Daoy (cell line): ENCODE measurements at regions not wholly inside any gene's neighbourhood (a gene's known extent, or its start where the extent isn't known, plus 50 kb on each side); places are given as distances from the start of the nearest gene placed in this dataset.
"Not testable (repeated sequence)": the region's sequence is repeated elsewhere in the genome, so short reads cannot be mapped to it uniquely, and the experiment has no call there.

Experiments
- DNase-seq: peaks from one replicate; pipeline ENCODE4 v3.0.0-alpha.2; 2015; ENCODE audit warnings: low read depth

DNA sequence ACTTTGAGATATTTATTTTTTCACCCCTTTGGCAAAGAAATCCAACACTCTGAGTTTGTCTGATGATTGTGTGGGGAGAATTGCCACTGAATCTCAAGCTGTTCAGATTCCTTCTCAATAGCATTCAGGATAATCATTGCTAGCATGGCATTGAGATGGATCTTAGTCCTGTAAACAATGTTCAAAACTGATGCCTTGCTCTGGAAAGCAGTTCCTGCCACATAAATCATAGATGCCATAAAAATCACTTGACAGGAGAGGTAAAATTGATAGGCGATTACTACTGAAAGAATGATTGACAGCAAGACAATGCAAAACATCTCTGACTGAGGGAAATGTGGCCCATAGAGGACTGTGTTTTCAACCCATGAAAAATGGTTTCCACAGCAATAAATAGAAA is 915.6 kb downstream of the TRHDE start:
- no peak for DNase-seq

DNA sequence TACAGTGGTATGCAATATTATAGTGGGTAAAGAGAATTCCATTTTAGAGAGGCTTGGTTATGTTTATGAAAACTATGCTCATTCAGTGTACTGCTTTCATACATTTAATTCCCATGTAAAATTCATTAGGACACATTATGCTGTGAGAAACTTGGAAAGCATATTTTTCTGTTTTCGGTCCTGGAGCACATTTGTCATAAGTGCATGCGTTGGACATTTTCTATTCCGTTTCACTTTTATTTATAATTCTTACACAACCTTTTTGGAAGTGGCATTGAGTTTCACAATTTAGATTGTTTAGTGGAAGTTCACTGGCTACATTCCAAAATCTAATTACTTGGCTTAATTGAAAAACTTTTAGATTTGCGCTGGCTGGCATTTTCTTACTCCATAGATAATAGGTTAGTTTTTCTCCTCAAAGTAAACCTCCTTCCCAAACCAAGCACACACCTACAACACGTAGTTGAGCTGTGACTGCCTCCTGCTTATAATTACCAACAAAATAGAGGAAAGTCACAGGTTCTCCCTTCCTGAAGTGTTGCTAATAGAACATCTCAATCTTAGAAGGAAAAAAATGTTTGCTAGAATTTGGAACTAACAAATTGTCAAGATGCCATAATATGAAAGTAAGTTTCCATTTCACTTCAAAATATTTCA is 938.5 kb downstream of the TRHDE start:
- no peak for DNase-seq

- no peak for DNase-seq
Observed at GRCh38 chr12:73220951-73221350, 948.8 kb downstream of the TRHDE start.

DNA sequence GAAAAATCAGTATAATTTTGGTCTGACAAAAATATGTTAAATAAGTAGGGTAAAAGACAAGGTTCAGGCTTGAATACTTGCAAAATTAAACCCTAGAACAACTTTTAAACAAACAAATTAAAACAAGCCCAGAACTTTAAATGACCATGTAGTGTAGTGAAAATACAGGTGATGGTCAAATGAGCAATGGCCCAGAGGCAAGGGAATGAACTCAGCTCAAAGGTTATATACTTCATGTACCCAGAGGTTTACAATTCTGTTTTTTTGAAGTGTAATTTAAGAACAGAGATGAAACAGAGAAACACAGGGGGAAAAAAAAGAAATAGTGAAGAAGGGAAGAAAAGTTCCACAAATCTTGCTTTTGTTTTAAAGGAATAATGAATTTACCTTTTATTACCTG is 949.2 kb downstream of the TRHDE start:
- no peak for DNase-seq

GRCh38 chr12:73221836-73222235 is 949.7 kb downstream of the TRHDE start:
- DNase-seq = no peak

- no peak for DNase-seq
Observed at GRCh38 chr12:73225371-73225937, 953.3 kb downstream of the TRHDE start.

GRCh38 chr12:73225941-73226340 is 953.8 kb downstream of the TRHDE start:
- no peak for DNase-seq

- no peak for DNase-seq
Observed at GRCh38 chr12:73226593-73226992, 954.4 kb downstream of the TRHDE start.

- not testable (repeated sequence) for DNase-seq
Observed at GRCh38 chr12:73228828-73229227, 956.7 kb downstream of the TRHDE start.

GRCh38 chr12:73235387-73235786 is 963.2 kb downstream of the TRHDE start:
- DNase-seq = no peak

GRCh38 chr12:73240110-73240509 is 967.9 kb downstream of the TRHDE start:
- no peak for DNase-seq

- no peak for DNase-seq
Observed at GRCh38 chr12:73262788-73263381, 990.7 kb downstream of the TRHDE start.

DNA sequence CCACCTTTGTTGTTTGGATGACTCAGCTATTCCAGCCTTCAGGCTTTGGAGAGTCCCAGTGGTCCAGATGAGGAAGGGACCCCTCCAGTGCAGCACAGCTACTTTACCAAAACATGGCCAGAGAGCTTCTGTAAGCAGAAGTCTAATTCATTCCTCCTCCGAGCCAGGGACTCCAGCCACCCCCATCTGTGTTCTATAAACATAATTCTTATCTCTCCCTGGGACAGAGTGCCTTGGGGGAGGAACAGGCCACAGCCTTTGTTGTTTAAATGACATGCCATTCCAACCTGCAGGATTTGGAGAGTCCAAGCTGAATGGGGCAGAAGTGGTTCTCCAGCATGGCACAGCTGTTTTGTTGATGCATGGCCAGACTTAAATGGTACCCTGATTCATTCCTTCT is 994.0 kb downstream of the TRHDE start:
- no peak for DNase-seq

DNA sequence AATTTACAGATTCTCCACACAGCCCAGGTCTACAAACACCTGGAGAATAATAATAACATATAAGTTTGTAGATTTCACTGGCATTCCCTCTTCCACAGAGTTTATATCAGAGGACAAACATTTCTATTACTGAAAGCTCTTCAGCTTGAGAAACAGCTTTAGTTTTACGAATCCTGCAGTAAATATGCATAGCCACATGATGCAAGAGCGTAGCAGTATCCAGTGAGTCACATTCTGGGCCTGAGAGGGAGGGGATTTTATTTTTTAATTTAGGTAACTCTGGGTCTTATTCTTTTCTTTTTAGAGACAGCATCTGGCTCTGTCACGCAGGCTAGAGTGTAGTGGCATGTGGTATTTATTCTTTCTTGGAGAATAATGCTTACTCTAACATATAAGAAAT is 1002.8 kb downstream of the TRHDE start:
- no peak for DNase-seq

DNA sequence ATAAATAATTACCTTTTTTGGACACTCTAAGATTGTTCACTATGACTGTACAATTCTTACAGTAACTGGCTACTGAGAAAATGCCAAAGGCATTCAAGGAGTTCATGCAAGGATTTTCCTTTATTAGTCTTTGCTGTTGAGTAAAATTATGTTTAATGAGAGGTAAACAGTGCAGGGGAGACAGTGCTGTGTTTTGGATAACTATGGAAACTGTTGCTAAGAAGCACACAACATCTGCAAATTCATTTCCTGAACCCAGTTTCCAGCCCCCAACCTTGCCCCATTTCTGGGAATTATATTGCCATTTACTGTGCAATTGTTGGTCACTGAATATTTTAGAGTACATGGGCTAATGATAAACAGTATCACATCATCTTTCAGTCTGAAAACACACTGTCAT is 1005.8 kb downstream of the TRHDE start:
- no peak for DNase-seq

GRCh38 chr12:73301530-73301929 is 1029.4 kb downstream of the TRHDE start:
- no peak for DNase-seq

- DNase-seq = no peak
Observed at GRCh38 chr12:73307260-73307659, 1035.1 kb downstream of the TRHDE start.

- DNase-seq = no peak
Observed at GRCh38 chr12:73308079-73308478, 1035.9 kb downstream of the TRHDE start.

DNA sequence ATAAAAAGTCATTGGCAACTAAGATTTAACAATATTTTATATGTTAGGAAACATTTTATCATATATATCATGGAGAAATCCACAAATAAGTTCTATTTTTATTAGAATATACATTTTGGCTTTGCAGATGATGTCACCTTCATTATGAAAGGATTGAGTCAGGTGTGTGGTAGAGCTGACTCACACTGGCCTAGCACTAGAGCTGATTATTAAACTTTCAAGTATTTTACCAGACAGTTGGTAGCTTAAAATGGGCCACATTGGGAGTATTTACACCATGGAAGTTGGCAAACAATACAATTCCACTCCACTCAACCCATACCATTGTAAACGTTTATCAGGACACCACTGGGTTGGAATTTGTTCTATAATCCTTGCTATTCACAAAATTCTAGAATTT is 1036.6 kb downstream of the TRHDE start:
- DNase-seq = peak; percentile 33

DNA sequence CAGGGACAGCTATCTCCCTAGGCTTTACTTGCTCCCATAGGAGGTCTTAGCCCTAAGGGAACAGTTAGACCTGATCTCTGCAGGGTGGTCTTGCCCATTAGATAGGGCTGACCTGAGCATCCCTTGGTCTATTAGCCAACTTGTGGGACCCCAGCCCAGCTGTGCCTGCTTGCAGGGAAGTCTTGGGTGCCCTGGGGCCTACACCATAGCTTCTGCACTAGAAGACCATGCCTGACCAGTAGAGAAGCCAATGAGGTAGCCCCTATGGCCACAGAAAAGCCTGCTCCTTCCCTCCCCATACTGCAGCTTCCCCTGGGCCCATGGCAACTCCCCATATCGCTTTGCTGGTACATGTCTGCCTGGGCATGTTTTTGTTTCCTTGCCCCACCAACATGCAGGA is 1049.1 kb downstream of the TRHDE start:
- DNase-seq = no peak

DNA sequence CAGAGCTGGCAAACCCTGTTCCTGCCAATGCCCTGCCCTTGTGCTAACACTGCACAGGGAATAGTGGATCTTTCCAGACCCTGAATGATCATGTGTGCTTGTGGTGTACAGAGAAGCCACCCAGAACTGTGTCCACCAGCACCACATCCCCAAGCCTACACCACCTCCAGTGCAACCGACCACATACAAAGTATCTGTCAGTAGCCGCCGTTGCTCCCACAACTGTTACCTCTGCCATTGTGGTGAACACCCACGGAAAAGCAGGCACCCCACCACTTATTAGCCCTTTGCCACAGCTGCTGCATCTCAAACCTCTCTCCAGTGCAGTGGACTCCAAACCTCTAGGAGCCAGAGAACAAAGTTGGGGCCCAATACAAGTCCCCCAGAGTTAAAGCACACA is 1049.6 kb downstream of the TRHDE start:
- DNase-seq = no peak

- no peak for DNase-seq
Observed at GRCh38 chr12:73330584-73331351, 1058.6 kb downstream of the TRHDE start.
